NCI-H2081 (cell line): ENCODE measurements at regions not wholly inside any gene's neighbourhood (a gene's known extent, or its start where the extent isn't known, plus 50 kb on each side); places are given as distances from the start of the nearest gene placed in this dataset.
"Not testable (repeated sequence)": the region's sequence is repeated elsewhere in the genome, so short reads cannot be mapped to it uniquely, and the experiment has no call there.

Experiments
- DNase-seq, 2 experiments: peaks; one replicate each; lab custom pipeline; 2025; lab: John Stamatoyannopoulos, UW

GRCh38 chr9:124084087-124084486, 72.5 kb downstream of the LHX2 start:
- DNase-seq, result no peak

GRCh38 chr9:124087226-124087625, 75.7 kb downstream of the LHX2 start:
- DNase-seq, result no peak

GRCh38 chr9:124088476-124088837, 76.9 kb downstream of the LHX2 start:
- DNase-seq, result no peak

DNA sequence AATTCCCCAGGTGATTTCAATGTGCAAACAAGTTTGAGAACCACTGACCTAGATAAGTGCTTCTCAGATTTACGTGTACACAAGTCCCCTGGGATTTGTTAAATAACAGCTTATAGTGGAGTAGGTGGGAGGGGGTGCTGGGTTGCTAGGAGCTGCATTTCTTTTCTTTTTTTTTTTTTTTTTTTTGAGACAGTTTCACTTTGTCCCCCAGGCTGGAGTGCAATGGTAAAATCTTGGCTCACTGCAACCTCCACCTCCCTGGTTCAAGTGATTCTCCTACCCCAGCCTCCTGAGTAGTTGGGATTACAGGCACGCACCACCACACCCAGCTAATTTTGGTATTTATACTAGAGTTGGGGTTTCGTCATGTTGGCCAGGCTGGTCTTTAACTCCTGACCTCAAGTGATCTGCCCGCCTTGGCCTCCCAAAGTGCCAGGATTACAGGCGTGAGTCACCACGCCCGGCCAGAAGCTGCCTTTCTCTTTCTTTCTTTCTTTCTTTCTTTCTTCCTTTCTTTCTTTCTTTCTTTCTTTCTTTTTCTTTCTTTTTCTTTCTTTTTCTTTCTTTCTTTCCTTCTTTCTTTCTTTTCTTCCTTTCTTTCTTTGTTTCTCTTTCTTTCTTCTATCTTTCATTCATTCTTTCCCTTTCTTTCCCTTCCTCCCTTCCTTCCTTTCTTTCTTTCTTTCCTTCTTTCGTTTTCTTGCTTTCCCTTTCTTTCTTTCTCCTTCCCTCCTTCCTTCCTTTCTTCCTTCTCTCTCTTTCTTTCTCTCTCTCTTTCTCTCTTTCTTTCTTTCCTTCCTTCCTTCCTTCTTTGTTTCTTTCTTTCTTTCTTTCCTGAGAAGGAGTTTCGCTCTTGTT, 78.3 kb downstream of the LHX2 start:
- DNase-seq, result peak; percentile 42 to 59

- no peak for DNase-seq
Measured at GRCh38 chr9:124098141-124098905, 86.8 kb downstream of the LHX2 start.

DNA sequence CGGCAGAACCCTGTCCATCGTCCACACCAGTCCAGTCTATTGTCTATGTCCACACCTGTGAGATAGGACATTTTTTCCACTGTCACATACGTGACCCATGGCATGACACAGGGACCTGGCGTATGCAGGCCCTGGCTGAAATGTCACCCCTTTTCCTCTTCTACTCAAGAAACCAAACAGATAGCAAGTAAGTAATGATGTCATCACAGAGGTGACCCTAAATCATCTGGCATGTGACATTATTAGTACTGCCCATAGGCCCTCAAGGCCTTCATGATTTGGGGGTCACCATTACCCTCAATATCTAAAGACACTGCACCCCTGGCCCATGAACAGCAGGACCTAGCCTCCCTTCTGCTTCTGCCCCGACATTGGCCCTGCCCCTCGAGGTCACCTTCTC, 88.3 kb downstream of the LHX2 start:
- DNase-seq, result no peak

DNA sequence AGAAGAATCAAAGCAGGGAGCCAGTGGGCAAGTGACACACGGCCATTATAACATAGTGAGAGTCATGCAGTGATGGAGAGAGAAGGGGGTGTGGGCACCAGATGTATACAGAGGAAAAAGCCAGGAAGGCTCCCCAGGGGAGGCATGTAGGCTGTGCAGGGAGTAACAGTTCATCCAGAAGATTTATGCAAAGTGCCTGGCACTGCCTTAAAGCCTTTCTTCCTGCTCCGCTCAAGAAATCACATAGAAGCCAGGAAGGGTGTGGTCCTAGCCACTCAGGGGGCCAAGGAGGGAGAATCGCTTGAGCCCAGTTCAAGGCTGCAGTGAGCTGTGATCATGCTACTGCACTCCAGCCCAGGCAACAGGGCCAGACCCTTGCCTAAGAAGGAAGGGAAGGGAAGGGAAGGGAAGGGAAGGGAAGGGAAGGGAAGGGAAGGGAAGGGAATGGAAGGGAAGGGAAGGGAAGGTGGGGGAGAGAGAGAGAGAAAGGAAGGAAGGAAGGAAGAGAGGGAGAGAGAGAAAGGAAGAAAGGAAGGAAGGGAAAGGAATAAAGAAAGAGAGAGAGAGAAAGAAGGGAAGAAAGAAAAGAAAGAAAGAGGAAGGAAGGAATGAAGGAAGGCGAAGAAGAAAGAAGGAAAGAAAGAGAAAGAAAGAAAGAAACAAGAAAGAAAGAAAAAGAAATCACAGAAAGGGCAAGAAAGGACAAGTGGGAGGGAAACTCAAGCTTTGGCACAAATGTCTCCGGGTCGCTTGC, 89.8 kb downstream of the LHX2 start:
- no peak for DNase-seq

- no peak for DNase-seq
Measured at GRCh38 chr9:124101969-124102345, 90.4 kb downstream of the LHX2 start.

GRCh38 chr9:124102363-124102762, 90.8 kb downstream of the LHX2 start:
- no peak for DNase-seq

- DNase-seq, result no peak
Measured at GRCh38 chr9:124105266-124105665, 93.7 kb downstream of the LHX2 start.

GRCh38 chr9:124108216-124108615, 96.6 kb downstream of the LHX2 start:
- DNase-seq, result peak in 1 of 2 experiments; percentile 49

DNA sequence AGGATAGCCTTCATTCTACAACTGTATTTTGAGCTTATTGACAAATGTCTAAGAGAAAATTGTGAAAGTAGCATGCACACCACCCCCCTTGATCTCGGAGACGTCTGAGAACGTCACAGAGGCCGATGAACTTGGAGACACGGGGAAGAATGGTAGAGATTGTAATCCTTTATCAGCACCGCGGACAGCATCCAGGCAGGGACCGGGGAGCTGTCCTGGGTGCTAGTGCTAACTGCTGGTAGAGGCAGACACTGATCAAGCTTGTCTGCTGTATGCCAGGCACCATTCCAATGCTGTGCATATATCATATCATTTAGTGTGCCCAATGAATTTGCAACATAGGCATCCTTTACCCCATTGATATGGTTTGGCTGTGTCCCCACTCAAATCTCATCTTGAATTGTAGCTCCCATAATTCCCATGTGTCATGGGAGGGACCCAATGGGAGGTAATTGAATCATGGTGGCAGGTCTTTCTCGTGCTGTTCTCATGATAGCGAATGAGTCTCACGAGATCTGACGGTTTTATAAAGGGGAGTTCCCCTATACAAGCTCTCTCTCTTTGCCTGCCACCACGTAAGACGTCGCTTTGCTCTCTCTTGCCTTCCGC, 98.8 kb downstream of the LHX2 start:
- no peak for DNase-seq

GRCh38 chr9:124116683-124117363, 105.3 kb downstream of the LHX2 start:
- DNase-seq, result no peak

GRCh38 chr9:124118894-124119293, 107.3 kb downstream of the LHX2 start:
- no peak for DNase-seq

- DNase-seq, result no peak
Measured at GRCh38 chr9:124120272-124120671, 108.7 kb downstream of the LHX2 start.

GRCh38 chr9:124121725-124122124, 110.2 kb downstream of the LHX2 start:
- DNase-seq, result no peak

DNA sequence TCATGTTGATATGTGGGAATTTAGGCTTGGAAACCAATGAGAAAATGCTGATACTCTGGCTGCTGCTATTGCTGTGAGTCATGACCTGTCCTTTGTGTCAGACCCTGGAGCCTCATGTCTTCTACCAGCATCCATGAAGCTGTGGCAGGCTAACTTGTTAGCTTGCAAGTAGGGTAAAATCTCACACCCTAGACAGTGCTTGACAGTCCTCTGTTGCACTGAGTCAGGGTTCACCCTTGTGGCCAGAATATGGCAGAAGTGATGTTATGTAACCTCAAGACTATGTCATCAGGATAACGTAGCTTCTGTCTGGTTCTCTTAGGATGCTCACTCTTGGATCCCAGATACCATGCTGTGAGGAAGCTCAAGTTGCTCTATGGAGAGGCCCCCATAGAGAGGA, 110.8 kb downstream of the LHX2 start:
- DNase-seq, result no peak

DNA sequence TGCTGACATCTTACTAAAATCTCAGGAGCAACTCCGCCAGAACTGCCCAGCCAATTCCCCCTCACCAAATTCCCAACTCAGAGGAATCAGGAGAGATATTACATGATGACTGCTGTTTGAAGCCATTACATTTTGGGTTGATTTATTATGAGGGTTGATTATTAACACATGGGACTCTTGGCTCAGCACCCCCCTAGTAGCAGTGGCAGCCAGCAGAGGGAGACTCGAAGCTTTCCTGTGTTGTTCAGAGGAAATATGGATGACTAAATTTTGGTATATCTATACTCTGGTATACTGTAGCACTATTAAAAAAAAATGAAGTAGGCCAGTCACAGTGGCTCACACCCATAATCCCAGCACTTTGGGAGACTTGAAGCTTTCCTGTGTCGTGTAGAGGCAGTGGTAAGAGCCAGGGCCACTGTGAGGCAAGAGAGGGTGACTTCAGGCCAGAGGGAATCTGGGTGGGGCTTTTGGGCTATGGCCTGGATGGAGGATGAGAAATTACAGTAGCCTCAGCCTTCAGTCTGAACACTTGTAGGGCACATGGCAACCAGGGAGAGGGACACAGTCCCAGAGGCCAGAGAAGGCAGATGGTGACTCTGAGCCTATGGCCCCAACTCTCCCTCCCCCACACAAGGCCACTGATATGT, 111.4 kb downstream of the LHX2 start:
- no peak for DNase-seq

GRCh38 chr9:124123621-124124020, 112.1 kb downstream of the LHX2 start:
- DNase-seq, result not testable (repeated sequence)

- DNase-seq, result peak in 1 of 2 experiments; percentile 10
Measured at GRCh38 chr9:124124729-124125650, 113.4 kb downstream of the LHX2 start.
